GM15510 (cell line): ENCODE measurements at regions not wholly inside any gene's neighbourhood (a gene's known extent, or its start where the extent isn't known, plus 50 kb on each side); places are given as distances from the start of the nearest gene placed in this dataset.

Experiments used
- POLR2A ChIP-seq: IDR thresholded peaks from 3 replicates; pipeline ENCODE4 v1.6.1; 2011; ENCODE audit warnings: borderline replicate concordance; ENCODE audit not compliant: insufficient read length; ENCODE audit errors: extremely low read depth

- no peak for TF ChIP-seq POLR2A
Observed at GRCh38 chr12:14256555-14257169, 108.8 kb upstream of the ATF7IP start.

- TF ChIP-seq POLR2A, result no peak
Observed at GRCh38 chr12:14257303-14257733, 108.2 kb upstream of the ATF7IP start.

GRCh38 chr12:14257734-14258574 is 107.5 kb upstream of the ATF7IP start:
- TF ChIP-seq POLR2A, result no peak

GRCh38 chr12:14258575-14258940 is 106.9 kb upstream of the ATF7IP start:
- TF ChIP-seq POLR2A, result no peak

GRCh38 chr12:14259481-14260010 is 105.9 kb upstream of the ATF7IP start:
- TF ChIP-seq POLR2A, result no peak

- no peak for TF ChIP-seq POLR2A
Observed at GRCh38 chr12:14260011-14260993, 105.2 kb upstream of the ATF7IP start.

- TF ChIP-seq POLR2A, result no peak
Observed at GRCh38 chr12:14261096-14261495, 104.4 kb upstream of the ATF7IP start.

- TF ChIP-seq POLR2A, result no peak
Observed at GRCh38 chr12:14261861-14262260, 103.6 kb upstream of the ATF7IP start.

GRCh38 chr12:14262771-14263511 is 102.5 kb upstream of the ATF7IP start:
- TF ChIP-seq POLR2A, result no peak

- no peak for TF ChIP-seq POLR2A
Observed at GRCh38 chr12:14263742-14264141, 101.7 kb upstream of the ATF7IP start.

GRCh38 chr12:14264316-14264715 is 101.2 kb upstream of the ATF7IP start:
- no peak for TF ChIP-seq POLR2A

- no peak for TF ChIP-seq POLR2A
Observed at GRCh38 chr12:14264778-14265177, 100.7 kb upstream of the ATF7IP start.

- TF ChIP-seq POLR2A, result no peak
Observed at GRCh38 chr12:14268120-14268515, 97.4 kb upstream of the ATF7IP start.

- TF ChIP-seq POLR2A, result no peak
Observed at GRCh38 chr12:14270392-14270791, 95.1 kb upstream of the ATF7IP start.
